HEK293 (cell line): ENCODE measurements at regions not wholly inside any gene's neighbourhood (a gene's known extent, or its start where the extent isn't known, plus 50 kb on each side); places are given as distances from the start of the nearest gene placed in this dataset.

Source experiments
- CTCF ChIA-PET: fragments of 350-600 bp; formaldehyde crosslinking; extraction: SDS; loops from one replicate; lab custom pipeline; 2021; ENCODE audit warnings: antibody characterized with exemption; lab: Yijun Ruan, JAX
- POLR2A ChIA-PET: fragments of 300-600 bp; formaldehyde crosslinking; extraction: SDS; loops from one replicate; lab custom pipeline; 2020; ENCODE audit warnings: antibody characterized with exemption, inconsistent platforms; lab: Yijun Ruan, JAX
- H3K27ac ChIP-seq: fragments of 200-500 bp; sonication (Bioruptor generic); 2 replicates; pipeline ENCODE4 v1.5.1; 2014; ENCODE audit warnings: low read depth, low read length, control low read depth, inconsistent platforms; ENCODE audit errors: extremely low read depth
- H3K36me3 ChIP-seq, 2 experiments: fragments of 200-500 bp in 1 of 2; sonication (Bioruptor generic) in 1 of 2; 1 replicate in 1 of 2; 2 replicates in 1 of 2; pipeline ENCODE4 v1.5.1; 2014 to 2017; ENCODE audit warnings: inconsistent platforms in 2 of 2, low read length in 2 of 2; ENCODE audit not compliant: control insufficient read depth in 2 of 2, insufficient read depth in 1 of 2
- H3K4me1 ChIP-seq: fragments of 200-500 bp; sonication (Bioruptor generic); 2 replicates; pipeline ENCODE4 v1.5.1; 2014; ENCODE audit warnings: mild to moderate bottlenecking, low read length, inconsistent platforms; ENCODE audit not compliant: control insufficient read depth, insufficient read depth
- H3K4me3 ChIP-seq: 2 replicates; pipeline ENCODE4 v1.5.1; 2011; ENCODE audit warnings: low read depth, mild to moderate bottlenecking, control low read depth, low read length, moderate library complexity
- H3K9me3 ChIP-seq: fragments of 200-500 bp; sonication (Bioruptor generic); 2 replicates; pipeline ENCODE4 v1.5.1; 2014; ENCODE audit warnings: low read depth, low read length, inconsistent platforms; ENCODE audit not compliant: control insufficient read depth, insufficient read depth
- FEZF1 ChIP-seq: fragments of 450-650 bp; formaldehyde crosslinking; IDR thresholded peaks from 2 replicates; pipeline ENCODE4 v1.5.1; 2016; ENCODE audit warnings: missing biosample characterization, missing genetic modification characterization
- GFI1B ChIP-seq: fragments of 450-650 bp; formaldehyde crosslinking; IDR thresholded peaks from 2 replicates; pipeline ENCODE4 v1.5.1; 2016; ENCODE audit warnings: missing biosample characterization, missing genetic modification characterization
- GLIS2 ChIP-seq: fragments of 450-650 bp; formaldehyde crosslinking; IDR thresholded peaks from 2 replicates; pipeline ENCODE4 v1.5.1; 2016; ENCODE audit warnings: missing biosample characterization, missing genetic modification characterization
- IKZF3 ChIP-seq: fragments of 450-650 bp; IDR thresholded peaks from 2 replicates; pipeline ENCODE4 v1.5.0; 2018; ENCODE audit warnings: missing biosample characterization, mild to moderate bottlenecking, missing genetic modification characterization, moderate library complexity
- KLF7 ChIP-seq: fragments of 450-650 bp; formaldehyde crosslinking; IDR thresholded peaks from 2 replicates; pipeline ENCODE4 v1.5.1; 2016; ENCODE audit warnings: missing biosample characterization, missing genetic modification characterization, borderline replicate concordance
- PATZ1 ChIP-seq: fragments of 450-650 bp; formaldehyde crosslinking; IDR thresholded peaks from 2 replicates; pipeline ENCODE4 v1.5.1; 2016; ENCODE audit warnings: missing biosample characterization, missing genetic modification characterization
- RBAK ChIP-seq: fragments of 450-650 bp; formaldehyde crosslinking; IDR thresholded peaks from 2 replicates; pipeline ENCODE4 v1.5.1; 2016; ENCODE audit warnings: missing biosample characterization, missing genetic modification characterization
- ZBTB1 ChIP-seq: fragments of 450-650 bp; formaldehyde crosslinking; IDR thresholded peaks from 2 replicates; pipeline ENCODE4 v1.5.1; 2016; ENCODE audit warnings: missing biosample characterization, missing genetic modification characterization
- ZBTB20 ChIP-seq: fragments of 450-650 bp; formaldehyde crosslinking; IDR thresholded peaks from 2 replicates; pipeline ENCODE4 v1.5.1; 2016; ENCODE audit warnings: missing biosample characterization, missing genetic modification characterization
- ZBTB26 ChIP-seq: fragments of 450-650 bp; formaldehyde crosslinking; optimal IDR thresholded peaks from 2 replicates; pipeline ENCODE3; 2016; ENCODE audit warnings: missing biosample characterization, mild to moderate bottlenecking, missing genetic modification characterization
- ZBTB48 ChIP-seq: fragments of 450-650 bp; formaldehyde crosslinking; IDR thresholded peaks from 2 replicates; pipeline ENCODE4 v1.5.1; 2016; ENCODE audit warnings: missing biosample characterization, missing genetic modification characterization
- ZEB2 ChIP-seq: fragments of 450-650 bp; formaldehyde crosslinking; IDR thresholded peaks from 2 replicates; pipeline ENCODE4 v1.5.1; 2016; ENCODE audit warnings: missing biosample characterization, missing genetic modification characterization
- ZIC2 ChIP-seq: fragments of 450-650 bp; formaldehyde crosslinking; IDR thresholded peaks from 2 replicates; pipeline ENCODE4 v1.5.1; 2016; ENCODE audit warnings: missing biosample characterization, missing genetic modification characterization
- ZNF10 ChIP-seq: fragments of 450-650 bp; formaldehyde crosslinking; IDR thresholded peaks from 2 replicates; pipeline ENCODE4 v1.5.1; 2017; ENCODE audit warnings: missing biosample characterization, missing genetic modification characterization
- ZNF138 ChIP-seq: fragments of 450-650 bp; formaldehyde crosslinking; IDR thresholded peaks from 2 replicates; pipeline ENCODE4 v1.5.1; 2016; ENCODE audit warnings: missing biosample characterization, missing genetic modification characterization, borderline replicate concordance
- ZNF146 ChIP-seq: fragments of 450-650 bp; formaldehyde crosslinking; IDR thresholded peaks from 2 replicates; pipeline ENCODE4 v1.5.1; 2016; ENCODE audit warnings: missing biosample characterization, missing genetic modification characterization
- ZNF501 ChIP-seq: fragments of 450-650 bp; formaldehyde crosslinking; IDR thresholded peaks from 2 replicates; pipeline ENCODE4 v1.5.1; 2016; ENCODE audit warnings: missing biosample characterization, missing genetic modification characterization
- ZNF558 ChIP-seq: fragments of 450-650 bp; formaldehyde crosslinking; IDR thresholded peaks from 2 replicates; pipeline ENCODE4 v1.5.1; 2016; ENCODE audit warnings: missing biosample characterization, missing genetic modification characterization
- ZNF600 ChIP-seq: fragments of 450-650 bp; formaldehyde crosslinking; IDR thresholded peaks from 2 replicates; pipeline ENCODE4 v1.5.1; 2016; ENCODE audit warnings: missing biosample characterization, missing genetic modification characterization
- ZNF654 ChIP-seq: fragments of 450-650 bp; formaldehyde crosslinking; IDR thresholded peaks from 2 replicates; pipeline ENCODE4 v1.5.1; 2016; ENCODE audit warnings: low read depth, missing biosample characterization, missing genetic modification characterization
- ZNF660 ChIP-seq: fragments of 450-650 bp; IDR thresholded peaks from 2 replicates; pipeline ENCODE4 v1.5.1; 2018; ENCODE audit warnings: missing biosample characterization, mild to moderate bottlenecking, missing genetic modification characterization
- ZSCAN30 ChIP-seq: fragments of 450-650 bp; IDR thresholded peaks from 2 replicates; pipeline ENCODE4 v1.5.1; 2018; ENCODE audit warnings: missing biosample characterization, mild to moderate bottlenecking, missing genetic modification characterization, moderate library complexity
- TF ChIP-seq, protein P1 (sequence below): fragments of 450-650 bp; formaldehyde crosslinking; IDR thresholded peaks from 2 replicates; pipeline ENCODE4 v1.5.1; 2016; ENCODE audit warnings: missing biosample characterization, missing genetic modification characterization, borderline replicate concordance

DNA sequence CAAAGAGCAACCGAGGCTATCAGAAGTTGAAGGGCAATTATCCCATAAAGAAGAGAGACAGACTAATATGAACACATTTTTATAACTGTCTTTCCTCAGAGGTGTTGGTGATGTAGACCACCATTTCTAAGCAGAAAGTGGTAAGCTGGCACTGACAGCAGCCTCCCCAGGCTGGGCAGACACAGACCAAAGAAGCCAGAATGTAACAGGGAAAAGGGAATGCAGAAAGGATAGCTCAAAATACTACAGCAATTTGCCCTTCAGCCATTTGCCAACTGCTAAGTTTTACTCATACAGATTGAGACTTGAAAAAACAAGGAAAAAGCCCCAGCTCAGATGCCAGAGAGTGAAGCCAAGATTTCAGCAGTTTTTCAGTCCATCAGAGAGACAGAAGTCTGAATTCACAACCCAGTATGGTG lies 73.5 kb upstream of the ABI3BP start (continued):
- TF ChIP-seq ZSCAN30: no peak
- no peak for TF ChIP-seq IKZF3 (tag by site-specific recombination)

DNA sequence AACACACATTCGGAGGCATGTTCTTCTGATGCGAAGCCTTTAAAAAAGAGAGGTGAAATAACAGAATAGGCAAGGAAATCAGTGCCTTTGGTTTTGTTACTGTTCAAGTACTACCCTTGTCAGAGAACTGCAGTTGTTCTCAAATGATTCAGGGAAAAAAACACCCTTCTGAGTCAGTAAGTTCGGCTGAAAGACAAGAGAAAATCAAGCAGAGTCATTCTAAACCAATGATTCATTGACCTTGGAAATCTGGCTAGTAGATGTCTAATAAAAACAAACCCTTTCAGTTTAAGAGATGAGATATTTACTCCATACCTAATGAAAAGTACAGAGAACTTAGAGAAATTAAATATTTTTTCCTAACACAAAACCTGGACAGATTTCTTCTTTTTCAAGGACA lies 72.7 kb upstream of the ABI3BP start:
- Histone ChIP-seq H3K4me1 (no peaks in the 10 kb centered on the region), H3K27ac (no peak overlapping the region), H3K9me3 (no peaks in the 10 kb centered on the region), H3K4me3 (no peak overlapping the region), H3K36me3 (no peaks in the 10 kb centered on the region)
- TF ChIP-seq GLIS2 (tag by site-specific recombination): no peak
- ChIA-PET POLR2A (no interaction called here), CTCF (no interaction called here)

- CTCF ChIA-PET: interaction anchor here (0.6 kb wide), 1 partner anchor 88 kb away, joined by 4 read pairs; no protein-coding TSS in a partner anchor
- H3K27ac ChIP-seq: no peak overlapping the region
- TF ChIP-seq ZBTB26 (tag by site-specific recombination): no peak
- no peak for TF ChIP-seq ZNF654 (tag by site-specific recombination)
- TF ChIP-seq ZNF660 (tag by site-specific recombination): no peak
- no peak for TF ChIP-seq ZBTB48 (tag by site-specific recombination)
- TF ChIP-seq KLF7 (tag by site-specific recombination): no peak
- no peak for TF ChIP-seq PATZ1 (tag by site-specific recombination)
- no peak for TF ChIP-seq GFI1B (tag by site-specific recombination)
- TF ChIP-seq ZNF600 (tag by site-specific recombination): no peak
- TF ChIP-seq ZNF10 (tag by site-specific recombination): no peak
- TF ChIP-seq ZNF138 (tag by site-specific recombination): no peak
- TF ChIP-seq ZBTB1 (tag by site-specific recombination): no peak
- no peak for TF ChIP-seq ZIC2 (tag by site-specific recombination)
- TF ChIP-seq ZNF558: no peak
- TF ChIP-seq, protein P1, sequence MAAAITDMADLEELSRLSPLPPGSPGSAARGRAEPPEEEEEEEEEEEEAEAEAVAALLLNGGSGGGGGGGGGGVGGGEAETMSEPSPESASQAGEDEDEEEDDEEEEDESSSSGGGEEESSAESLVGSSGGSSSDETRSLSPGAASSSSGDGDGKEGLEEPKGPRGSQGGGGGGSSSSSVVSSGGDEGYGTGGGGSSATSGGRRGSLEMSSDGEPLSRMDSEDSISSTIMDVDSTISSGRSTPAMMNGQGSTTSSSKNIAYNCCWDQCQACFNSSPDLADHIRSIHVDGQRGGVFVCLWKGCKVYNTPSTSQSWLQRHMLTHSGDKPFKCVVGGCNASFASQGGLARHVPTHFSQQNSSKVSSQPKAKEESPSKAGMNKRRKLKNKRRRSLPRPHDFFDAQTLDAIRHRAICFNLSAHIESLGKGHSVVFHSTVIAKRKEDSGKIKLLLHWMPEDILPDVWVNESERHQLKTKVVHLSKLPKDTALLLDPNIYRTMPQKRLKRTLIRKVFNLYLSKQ (tag by site-specific recombination): no peak
- no peak for TF ChIP-seq ZNF501 (tag by site-specific recombination)
- TF ChIP-seq FEZF1: no peak
- no peak for TF ChIP-seq ZNF146
- TF ChIP-seq ZBTB20 (tag by site-specific recombination): no peak
- TF ChIP-seq ZEB2: no peak
- TF ChIP-seq RBAK (tag by site-specific recombination): no peak
- TF ChIP-seq, all 188 proteins: peak for 0
- POLR2A ChIA-PET: no interaction called here
- H3K9me3 ChIP-seq: no peaks in the 10 kb centered on the region
- H3K36me3 ChIP-seq: no peaks in the 10 kb centered on the region
- H3K4me1 ChIP-seq: no peaks in the 10 kb centered on the region
- no peak overlapping the region for H3K4me3 ChIP-seq
Measured at GRCh38 chr3:101063401-101063800, 70.2 kb upstream of the ABI3BP start.
